Brain microvascular endothelial cell (primary cell): ENCODE measurements at regions not wholly inside any gene's neighbourhood (a gene's known extent, or its start where the extent isn't known, plus 50 kb on each side); places are given as distances from the start of the nearest gene placed in this dataset.

Experiments
- DNase-seq: peaks from one replicate; pipeline ENCODE4 v3.0.0-alpha.2; 2020
- H3K27ac ChIP-seq: fragments of 250-450 bp; sonication (Bioruptor Pico); 2 replicates; pipeline ENCODE4 v1.5.1; 2020; ENCODE audit warnings: mild to moderate bottlenecking, moderate library complexity
- H3K27me3 ChIP-seq: fragments of 250-450 bp; sonication (Bioruptor Pico); replicated peaks from 2 replicates; pipeline ENCODE4 v1.5.1; 2020; ENCODE audit warnings: mild to moderate bottlenecking
- H3K36me3 ChIP-seq: fragments of 250-450 bp; sonication (Bioruptor Pico); replicated peaks from 2 replicates; pipeline ENCODE4 v1.5.1; 2020; ENCODE audit warnings: mild to moderate bottlenecking
- H3K4me3 ChIP-seq: 2 replicates; pipeline ENCODE4 v1.5.1; 2011; ENCODE audit warnings: low read depth, mild to moderate bottlenecking, control low read depth, low read length, moderate library complexity
- CTCF ChIP-seq: IDR thresholded peaks from 2 replicates; pipeline ENCODE4 v1.5.1; 2011; ENCODE audit warnings: low read depth, mild to moderate bottlenecking, moderate library complexity, low read length, control low read depth, inconsistent platforms; ENCODE audit errors: missing control alignments
- in situ Hi-C: cut with HindIII; loops from 2 replicates; pipeline ENCODE4 v1.10.0; 2017; ENCODE audit warnings: low sequenced_read_pairs, low pct_ligation_motif_present

GRCh38 chr18:40692871-40693270, 1262.2 kb upstream of the PIK3C3 start:
- no peaks in the 10 kb centered on the region for H3K27me3 ChIP-seq
- TF ChIP-seq CTCF = no peak
- DNase-seq = no peak
- H3K27ac ChIP-seq = no peak overlapping the region
- H3K36me3 ChIP-seq = no peaks in the 10 kb centered on the region
- no peak overlapping the region for H3K4me3 ChIP-seq
- in situ Hi-C loops = no loop called here

GRCh38 chr18:40690062-40690461, 1265.0 kb upstream of the PIK3C3 start:
- Histone ChIP-seq H3K4me3 (no peak overlapping the region), H3K36me3 (no peaks in the 10 kb centered on the region), H3K27ac (no peak overlapping the region), H3K27me3 (no peaks in the 10 kb centered on the region)
- TF ChIP-seq CTCF = no peak
- in situ Hi-C loops = no loop called here
- DNase-seq = no peak

GRCh38 chr18:40687399-40687798, 1267.6 kb upstream of the PIK3C3 start:
- no peak overlapping the region for H3K4me3 ChIP-seq
- H3K27me3 ChIP-seq = no peaks in the 10 kb centered on the region
- in situ Hi-C loops = no loop called here
- TF ChIP-seq CTCF = no peak
- no peak overlapping the region for H3K27ac ChIP-seq
- DNase-seq = no peak
- no peaks in the 10 kb centered on the region for H3K36me3 ChIP-seq

- H3K4me3 ChIP-seq = no peak overlapping the region
- no peaks in the 10 kb centered on the region for H3K27me3 ChIP-seq
- TF ChIP-seq CTCF = no peak
- no peak for DNase-seq
- in situ Hi-C loops = no loop called here
- no peaks in the 10 kb centered on the region for H3K36me3 ChIP-seq
- no peak overlapping the region for H3K27ac ChIP-seq
Observed at GRCh38 chr18:40686836-40687235, 1268.2 kb upstream of the PIK3C3 start.

- in situ Hi-C loops = no loop called here
- Histone ChIP-seq H3K27ac (no peak overlapping the region), H3K36me3 (no peaks in the 10 kb centered on the region), H3K27me3 (no peaks in the 10 kb centered on the region), H3K4me3 (no peak overlapping the region)
- no peak for TF ChIP-seq CTCF
- no peak for DNase-seq
Observed at GRCh38 chr18:40685219-40685618, 1269.8 kb upstream of the PIK3C3 start.

GRCh38 chr18:40678318-40678717, 1276.7 kb upstream of the PIK3C3 start:
- DNase-seq = no peak
- H3K4me3 ChIP-seq = no peak overlapping the region
- no peak for TF ChIP-seq CTCF
- in situ Hi-C loops = no loop called here
- H3K27ac ChIP-seq = no peak overlapping the region
- no peaks in the 10 kb centered on the region for H3K36me3 ChIP-seq
- H3K27me3 ChIP-seq = no peaks in the 10 kb centered on the region
